ENCODE measurements at regions not wholly inside any gene's neighbourhood (a gene's known extent, or its start where the extent isn't known, plus 50 kb on each side); places are given as distances from the start of the nearest gene placed in this dataset.
"Not testable (repeated sequence)": the region's sequence is repeated elsewhere in the genome, so short reads cannot be mapped to it uniquely, and the experiment has no call there.

DNA sequence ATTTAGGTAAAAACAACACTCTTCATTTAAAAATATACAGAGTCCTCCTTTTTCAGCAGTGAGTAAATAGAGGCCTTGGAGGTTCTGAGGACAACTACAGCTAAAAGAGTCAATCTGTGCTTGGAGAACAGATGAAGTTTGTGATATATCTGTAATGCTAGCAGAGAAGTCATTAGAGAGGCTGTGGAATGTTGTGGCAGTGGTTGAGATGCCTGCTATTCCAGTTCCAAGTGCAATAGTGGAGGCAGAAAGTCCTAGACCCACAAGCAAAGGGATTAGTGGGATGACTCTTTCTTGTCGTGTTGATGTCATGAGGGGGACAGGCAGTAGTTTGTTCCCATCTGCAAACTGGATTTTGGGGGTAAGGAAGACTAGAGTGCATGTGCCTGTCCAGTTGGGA lies 62.1 kb upstream of the EZR start:
- DNase-seq, result not testable (repeated sequence)

DNA sequence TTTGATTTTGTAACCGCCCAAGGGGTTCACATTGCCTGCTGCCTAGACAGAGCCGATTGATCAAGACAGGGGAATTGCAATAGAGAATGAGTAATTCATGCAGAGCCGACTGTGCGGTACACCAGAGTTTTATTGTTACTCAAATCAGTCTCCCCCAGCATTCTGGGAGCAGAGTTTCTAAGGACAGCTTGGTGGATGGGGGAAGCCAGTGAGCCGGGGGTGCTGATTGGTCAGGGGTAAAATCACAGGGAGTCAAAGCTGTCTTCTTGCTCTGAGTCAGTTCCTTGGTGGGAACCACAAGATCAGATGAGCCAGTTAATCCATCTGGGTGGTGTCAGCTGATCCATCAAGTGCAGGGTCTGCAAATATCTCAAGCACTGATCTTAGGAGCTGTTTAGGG lies 60.0 kb upstream of the EZR start:
- peak; percentile 7 for DNase-seq

DNA sequence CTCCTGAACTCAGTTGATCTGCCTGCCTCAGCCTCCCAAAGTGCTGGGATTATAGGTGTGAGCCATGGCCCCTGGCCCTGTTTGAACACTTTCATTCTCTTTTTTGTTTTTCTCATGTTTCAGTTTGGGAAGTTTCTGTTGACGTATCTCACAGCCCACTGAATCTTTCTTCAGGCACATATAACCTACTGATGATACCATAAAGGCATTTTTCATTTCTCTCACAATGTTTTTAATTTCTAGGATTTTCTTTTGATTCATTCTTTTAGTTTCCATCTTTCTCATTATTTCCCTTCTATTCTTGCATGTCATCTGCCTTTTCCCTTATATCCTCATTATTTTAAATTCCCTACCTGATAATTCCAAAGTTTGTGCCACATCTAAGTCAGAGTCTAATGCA lies 58.5 kb upstream of the EZR start:
- DNase-seq, result no peak

DNA sequence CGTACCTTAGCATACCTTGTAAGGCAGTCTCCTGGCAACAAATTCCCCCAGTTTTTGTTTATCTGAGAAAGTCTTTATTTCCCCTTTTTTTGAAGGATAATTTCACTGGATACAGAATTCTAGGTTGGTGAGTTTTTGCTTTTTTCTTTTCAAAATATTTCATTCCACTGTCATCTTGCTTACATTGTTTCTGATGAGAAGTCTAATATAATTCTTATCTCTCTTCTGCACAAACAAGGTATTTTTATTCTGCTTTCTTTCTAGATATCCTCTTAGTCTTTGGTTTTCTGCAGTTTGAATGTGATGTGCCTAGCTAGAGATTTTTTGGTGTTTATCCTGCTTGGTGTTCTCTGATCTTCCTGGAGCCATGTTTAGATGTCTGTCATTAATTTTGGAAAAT lies 57.7 kb upstream of the EZR start:
- DNase-seq, result no peak

DNA sequence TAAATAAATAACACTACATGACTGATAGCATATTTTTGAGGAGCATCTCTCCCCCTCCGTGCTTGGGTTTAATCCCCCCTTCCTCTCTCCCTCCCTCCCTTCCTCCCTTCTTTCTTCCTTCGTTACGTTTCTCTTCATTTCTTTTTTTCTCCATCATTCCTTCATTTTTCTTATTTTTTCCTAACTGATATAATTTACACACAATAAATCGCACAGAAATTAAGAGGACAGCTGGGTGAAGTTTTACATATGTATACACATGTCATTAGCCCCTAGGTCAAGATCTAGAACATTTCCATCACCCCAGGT lies 51.4 kb upstream of the EZR start:
- DNase-seq, result no peak

DNA sequence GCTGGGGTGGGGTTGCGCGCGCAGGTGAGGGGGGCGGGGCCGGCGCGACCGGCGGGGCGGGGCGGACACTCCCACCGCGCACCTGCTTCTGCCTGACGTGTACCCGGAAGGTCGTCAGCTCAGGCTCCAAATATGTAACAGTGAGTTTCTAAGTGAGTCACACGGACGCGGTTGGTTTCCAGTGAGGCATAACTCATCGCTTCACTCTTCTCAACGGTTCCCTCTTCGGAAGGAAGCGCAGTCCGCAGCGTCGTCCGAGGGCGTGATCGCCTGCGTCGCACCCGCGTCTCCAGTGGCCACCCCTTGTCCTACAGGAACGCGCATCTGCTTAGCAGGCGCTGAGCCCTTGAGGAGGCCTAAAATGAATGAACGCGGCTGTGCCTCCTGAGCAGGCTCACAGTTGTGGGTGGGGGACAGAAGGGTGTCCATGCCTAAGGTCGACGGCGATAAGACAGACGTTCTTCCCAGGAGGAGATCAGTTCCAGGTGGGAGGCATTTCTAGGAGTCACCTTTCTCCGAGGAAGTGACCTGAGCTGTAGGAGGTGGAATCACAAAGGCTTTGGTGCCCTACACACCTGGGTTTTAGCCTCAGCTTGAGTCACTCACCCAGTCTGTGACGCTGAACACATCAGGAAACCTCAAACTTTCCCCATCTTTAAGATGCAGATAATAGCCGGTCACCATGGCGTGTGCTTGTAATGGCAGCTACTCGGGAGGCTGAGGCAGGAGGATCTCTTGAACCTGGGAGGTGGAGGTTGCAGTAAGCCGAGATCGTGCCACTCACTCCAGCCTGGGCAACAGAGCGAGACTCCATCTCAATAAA lies 50.9 kb upstream of the EZR start:
- DNase-seq, result peak; percentile 97

DNA sequence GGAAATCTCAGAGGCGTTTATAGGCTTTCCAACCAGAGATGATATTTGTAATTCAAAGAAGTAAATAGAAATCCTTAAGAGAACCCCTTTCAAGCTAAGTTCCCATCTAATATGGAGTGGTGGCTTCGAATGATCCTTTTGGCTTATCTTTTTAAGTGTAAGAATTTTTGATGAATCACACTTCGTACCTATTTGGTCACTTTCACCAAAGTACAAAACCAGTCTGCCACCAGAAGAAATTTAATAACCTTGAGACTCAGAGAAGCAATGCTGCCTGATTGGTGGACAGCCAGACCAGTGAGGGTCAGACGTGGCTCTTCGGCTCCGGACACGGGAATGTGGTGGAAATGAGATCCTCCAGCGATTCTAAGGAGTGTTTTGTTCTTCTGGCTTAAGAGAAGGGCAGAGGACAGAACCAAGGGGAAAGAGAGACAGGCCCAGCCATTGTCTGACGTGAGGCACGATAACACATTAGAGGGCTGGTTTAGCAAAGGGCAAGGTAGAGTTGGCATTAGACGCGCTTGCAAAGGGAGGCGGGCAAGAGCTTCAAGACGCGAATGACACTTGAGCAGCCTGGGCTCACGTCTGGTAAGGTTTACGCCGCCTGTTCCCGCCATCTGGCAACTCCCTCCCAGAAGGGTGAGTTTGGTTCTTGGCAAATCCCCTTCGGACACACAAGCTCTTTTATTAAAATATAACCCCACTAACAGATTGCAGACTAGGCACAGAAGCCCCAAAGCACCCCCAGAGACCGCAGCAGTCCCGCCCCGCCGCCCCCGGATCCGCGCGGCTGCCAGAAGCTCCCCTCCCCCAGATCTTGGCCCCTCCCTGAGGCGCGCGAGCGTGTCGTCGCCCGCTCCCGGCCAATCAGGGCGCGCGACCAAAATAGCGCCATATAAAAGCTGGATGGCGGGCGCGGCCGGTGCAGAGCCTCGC lies 50.0 kb upstream of the EZR start:
- DNase-seq, result no peak
